HG03442 (cell line): ENCODE measurements at regions not wholly inside any gene's neighbourhood (a gene's known extent, or its start where the extent isn't known, plus 50 kb on each side); places are given as distances from the start of the nearest gene placed in this dataset.

ENCODE experiments used
- ATAC-seq: cut with Tn5 transposase; IDR thresholded peaks from one replicate; pipeline ENCODE4 v1.9.1; 2021; ENCODE audit warnings: mild to moderate bottlenecking, moderate library complexity; ENCODE audit not compliant: unreplicated experiment

DNA sequence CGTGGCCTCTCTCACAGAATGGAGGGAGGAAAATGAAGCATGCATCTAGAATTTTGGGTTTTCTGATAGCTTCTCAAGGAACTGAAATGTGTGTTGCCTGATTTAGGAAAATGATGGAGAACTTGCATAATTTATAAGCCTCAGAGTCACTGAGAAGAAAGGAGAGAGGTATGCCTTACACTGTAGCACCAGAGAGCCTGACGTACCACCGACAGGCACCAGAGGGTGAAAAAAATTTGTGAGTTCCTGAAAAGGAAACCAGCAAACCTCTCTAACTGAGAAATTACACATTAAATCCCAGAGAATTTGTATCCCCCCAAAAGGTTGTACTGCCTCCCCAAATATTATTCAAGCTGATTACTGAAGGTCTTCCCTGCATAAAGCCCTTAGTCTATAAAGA is 915.3 kb upstream of the SLITRK6 start:
- ATAC-seq, result no peak

DNA sequence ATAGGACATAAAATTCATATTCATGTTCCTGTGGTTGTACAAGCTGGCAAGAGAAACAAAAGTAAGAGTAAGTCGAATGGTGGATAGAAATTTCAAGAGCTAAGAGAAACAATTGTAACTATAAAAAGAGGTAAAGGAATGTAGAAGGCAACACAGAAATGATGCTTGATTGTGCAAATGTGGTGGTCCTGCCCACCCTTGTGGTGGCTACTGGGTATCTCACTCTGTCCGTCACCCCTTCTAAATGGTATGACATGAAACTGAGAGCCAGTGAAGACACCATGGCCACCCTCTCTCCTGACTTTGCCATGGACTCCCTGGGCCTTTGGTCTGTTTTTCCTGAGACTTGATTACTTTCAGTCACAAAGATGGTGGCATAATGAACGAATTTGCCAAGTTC is 925.9 kb upstream of the SLITRK6 start:
- ATAC-seq, result no peak

DNA sequence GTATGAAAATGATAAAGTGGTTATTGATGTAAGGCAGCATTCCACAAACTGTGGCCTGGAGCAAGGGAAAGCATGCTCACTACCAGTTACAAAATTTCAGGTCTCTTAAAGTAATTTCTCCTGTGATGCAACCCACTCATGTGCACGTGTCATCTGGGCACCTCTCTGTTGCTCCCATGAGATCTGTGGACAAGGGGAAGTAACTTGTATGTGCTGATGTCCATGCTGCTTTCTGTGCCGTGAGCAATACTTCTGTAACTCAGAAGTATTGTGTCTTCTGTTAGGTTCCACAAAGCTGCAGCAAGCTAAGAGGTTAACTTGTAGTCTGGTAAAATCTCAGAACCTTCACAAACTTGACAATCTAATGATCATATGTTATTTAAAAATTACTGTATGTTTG is 930.0 kb upstream of the SLITRK6 start:
- ATAC-seq, result no peak

DNA sequence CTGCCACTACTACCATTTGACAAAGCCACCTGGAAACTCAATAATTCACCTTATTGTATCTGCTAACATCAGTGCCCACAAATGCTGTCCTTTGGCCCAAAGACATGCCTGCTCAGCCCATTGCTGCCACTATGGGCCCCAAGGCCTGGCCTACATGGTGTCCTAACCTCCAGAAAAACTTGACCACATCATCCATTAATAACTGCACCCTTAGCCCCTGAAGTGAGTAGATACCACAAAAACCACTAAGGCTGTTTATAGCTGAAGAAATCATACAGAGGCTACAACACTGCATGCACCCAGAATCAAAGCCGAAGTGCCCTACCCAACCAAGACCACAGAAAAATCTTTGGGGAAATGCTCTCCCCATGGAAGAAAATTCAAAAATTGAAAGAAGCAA is 932.8 kb upstream of the SLITRK6 start:
- ATAC-seq, result no peak

DNA sequence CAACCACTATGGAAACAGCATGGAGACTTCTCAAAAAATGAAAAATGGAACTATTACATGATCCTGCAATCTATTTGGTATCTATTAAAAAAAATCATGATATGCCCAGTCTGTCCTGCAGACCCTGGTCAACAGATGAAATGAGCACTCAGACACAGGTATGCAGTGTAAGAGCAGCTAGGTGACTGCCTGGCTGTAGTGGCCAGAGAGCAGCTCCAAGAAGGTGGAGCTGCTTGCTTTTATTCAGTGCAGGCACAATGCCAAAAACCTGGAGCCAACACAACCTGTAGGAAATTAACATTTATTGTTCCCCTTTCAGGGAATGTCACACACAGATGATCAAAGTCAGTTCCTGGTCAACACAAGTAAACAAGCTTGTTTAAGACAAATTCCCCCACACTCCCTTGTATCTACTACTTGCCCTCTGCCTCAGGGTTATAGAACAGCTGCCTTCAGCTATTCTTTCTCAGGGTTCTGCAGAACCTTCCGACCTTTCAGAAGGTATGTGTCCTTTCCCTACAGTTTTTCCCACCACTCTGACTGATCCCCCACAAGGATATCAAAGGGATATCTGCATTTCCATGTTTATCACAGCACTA is 933.7 kb upstream of the SLITRK5 start:
- no peak for ATAC-seq

DNA sequence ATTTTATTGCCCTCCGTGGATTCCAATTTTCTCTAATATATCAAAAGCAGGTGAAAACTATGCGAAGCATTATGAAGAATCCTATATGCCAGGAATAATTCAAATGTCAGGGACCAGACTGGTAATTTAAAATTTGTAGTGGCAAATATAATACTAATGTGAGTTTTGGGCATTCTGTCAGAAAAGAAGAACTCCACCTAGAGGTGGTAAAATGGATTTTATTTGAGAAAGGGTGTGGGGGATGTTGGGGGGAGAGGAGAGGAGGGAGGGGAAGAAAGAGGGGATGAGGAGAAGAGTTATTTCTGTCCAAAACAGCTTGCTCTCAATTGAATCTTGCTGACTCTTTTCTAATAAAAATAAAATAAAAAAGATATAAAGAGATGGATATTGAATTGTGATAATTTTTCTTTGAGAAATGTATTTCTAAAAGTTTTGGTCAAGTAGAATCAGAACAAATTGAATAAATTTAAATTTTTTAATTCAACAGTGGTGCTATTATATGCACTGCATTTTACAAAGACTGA is 929.3 kb upstream of the SLITRK5 start:
- ATAC-seq, result no peak

DNA sequence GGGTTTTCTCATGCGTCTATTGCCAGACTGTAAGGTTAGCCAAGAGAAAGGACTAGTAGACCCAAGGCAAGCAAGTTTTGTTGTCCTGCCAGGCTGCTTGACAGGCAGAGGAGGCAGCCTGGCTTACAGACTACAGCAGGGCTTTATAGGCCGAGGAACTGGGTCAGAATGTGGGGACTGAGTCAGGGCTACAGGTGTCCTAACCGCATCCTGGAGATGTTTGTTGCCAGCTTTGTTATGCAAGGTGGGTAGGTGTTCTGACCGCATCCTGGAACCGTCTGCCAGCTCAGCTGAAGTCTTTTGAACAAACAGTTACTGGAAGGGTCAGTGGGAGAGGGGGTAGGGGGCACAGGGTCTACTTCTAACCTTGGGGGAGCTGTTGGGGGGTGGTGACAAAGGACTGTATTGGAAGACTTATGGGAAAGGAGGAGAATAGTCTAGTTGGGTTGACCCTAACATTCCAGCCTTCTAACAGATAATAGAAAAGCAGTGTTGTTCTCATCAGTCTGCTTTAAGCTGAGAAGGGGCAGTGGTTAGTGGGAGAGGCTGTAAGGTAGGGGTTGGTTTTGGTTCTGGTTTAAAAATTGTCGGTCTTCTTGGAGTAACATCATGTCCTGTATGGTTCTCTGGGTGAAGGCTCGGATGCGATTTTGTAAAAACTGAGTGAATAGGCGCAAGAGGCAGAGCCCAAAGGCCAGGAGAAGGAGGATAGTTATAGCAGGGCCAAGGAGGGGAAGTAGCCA is 913.8 kb upstream of the SLITRK5 start:
- ATAC-seq, result no peak

DNA sequence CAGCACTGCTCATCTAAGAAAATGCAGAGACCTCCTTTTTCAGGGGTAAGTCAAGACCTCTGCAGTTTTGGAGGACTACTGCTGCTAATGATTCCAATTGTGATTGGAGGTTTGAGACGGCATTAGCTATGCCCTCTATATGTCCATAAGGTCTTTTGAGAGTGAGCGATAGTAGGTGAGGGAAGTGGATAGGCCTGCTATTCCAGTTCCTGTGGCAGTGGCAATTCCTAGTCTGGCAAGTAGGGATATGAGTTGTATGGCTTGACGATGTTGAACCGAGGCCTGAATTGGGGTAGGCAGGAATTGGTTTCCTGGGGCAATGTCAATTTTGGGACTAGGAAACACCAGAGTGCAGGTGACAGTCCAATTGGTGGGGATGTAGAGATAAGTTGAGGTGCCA is 913.1 kb upstream of the SLITRK5 start:
- ATAC-seq, result no peak

DNA sequence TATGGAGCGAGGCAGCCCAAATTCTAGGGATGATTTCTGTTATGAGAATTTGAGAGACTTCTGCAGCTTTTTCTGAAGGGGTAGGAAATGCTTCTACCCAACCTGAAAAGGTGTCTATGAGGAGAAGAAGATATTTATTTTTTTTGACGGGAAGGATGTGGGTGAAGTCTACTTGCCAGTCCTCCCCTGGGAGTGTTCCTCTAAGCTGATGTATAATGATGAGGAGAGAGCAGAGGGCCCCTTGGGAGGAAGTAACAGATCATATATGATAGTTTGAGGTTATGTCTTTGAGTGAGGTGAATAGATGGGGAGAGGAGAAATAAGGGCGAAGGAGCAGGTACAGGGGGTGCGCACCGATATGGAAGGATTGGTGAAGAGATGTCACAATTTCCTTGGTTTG is 910.6 kb upstream of the SLITRK5 start:
- ATAC-seq, result no peak

DNA sequence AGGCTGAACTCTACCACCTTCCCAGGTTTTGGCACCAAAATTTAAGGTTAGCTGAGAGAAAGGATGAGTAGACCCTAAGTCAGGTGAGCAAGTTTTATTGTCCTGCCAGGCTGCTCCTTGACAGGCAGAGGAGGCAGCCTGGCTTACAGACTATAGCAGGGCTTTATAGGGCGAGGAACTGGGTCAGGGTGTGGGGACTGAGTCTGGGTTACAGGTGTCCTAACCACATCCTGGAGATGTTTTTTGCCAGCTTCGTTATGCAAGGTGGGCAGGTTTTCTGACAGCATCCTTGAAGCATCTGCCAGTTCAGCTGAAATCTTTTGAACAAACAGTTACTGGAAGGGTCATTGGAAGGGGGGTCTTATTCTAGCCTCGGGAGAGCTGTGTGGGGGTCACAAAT is 905.7 kb upstream of the SLITRK5 start:
- no peak for ATAC-seq

DNA sequence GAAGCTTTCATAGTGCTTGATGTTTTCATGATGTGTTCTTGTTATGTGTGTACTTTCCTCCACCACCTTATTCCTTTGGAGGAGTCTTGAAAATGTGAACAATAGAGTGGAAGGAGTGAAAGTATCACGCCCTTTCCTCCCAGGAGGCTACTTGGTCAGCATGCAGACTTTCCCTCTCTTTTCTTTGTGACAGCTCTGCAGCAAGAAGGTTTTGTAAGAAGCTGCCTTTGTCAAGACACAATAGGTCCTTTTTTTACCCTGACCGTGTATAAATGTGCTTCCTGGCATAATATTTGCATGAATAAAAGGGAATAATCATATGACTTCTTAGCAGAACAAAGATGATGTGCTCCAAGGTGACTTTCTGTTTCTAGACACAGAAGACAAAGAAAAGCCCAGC is 882.6 kb upstream of the SLITRK5 start:
- ATAC-seq, result no peak

DNA sequence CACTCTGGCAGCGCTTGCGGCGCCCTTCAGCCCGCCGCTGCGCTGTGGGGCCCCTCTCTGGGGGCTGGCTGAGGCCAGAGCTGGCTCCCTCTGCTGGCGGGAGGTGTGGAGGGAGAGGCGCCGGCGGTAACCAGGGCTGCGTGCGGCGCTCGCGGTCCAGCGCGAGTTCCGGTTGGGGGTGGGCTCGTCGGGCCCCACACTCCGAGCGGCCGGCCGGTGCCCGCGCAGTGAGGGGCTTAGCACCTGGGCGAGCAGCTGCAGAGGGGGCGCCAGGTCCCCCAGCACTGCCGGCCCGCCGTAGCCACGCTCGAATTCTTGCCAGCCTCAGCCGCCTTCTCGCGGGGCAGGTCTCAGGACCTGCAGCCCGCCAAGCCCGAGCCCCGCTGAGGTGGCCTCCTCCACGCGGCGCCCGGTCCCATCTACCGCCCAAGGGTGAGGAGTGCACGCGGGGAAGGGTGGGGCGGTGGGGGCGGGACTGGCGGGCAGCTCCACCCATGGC is 879.0 kb upstream of the SLITRK5 start:
- no peak for ATAC-seq

DNA sequence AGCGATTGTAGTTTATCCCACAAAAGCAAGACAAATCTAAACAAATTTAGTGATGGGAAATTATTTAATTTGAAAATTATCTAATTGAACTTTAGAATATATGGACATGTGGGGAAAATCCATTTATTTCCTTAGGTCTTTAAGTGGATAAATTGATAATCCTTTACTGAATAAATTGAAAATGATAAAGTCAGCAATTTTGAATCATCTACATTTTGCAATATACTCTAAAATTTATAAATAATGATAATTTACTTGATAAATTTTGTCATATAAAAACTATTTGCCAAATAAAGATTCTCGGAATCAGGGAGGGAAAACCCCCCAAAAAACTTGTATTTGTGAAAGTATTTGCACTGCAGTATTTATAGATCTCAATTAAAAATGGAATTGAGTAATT is 875.3 kb upstream of the SLITRK5 start:
- no peak for ATAC-seq

DNA sequence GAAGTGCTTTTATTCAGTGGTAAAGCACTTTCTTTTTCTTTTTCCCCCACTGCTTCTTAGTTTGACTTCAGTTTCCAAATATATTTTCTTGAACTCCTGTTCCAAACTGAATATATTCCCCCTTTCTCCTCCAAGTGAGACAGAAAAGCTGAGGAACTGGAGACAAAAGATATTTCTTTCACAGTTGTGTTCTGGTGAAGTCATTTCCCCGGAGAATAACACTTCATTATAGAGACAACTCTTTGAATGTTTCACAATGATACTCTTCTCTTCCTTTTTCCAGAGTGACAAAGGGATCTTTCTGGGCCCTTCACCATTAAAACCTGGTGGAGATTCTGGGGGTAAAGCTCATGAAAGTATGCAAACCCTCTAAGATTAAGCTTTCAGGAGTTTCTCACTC is 860.8 kb upstream of the SLITRK5 start:
- ATAC-seq, result no peak

DNA sequence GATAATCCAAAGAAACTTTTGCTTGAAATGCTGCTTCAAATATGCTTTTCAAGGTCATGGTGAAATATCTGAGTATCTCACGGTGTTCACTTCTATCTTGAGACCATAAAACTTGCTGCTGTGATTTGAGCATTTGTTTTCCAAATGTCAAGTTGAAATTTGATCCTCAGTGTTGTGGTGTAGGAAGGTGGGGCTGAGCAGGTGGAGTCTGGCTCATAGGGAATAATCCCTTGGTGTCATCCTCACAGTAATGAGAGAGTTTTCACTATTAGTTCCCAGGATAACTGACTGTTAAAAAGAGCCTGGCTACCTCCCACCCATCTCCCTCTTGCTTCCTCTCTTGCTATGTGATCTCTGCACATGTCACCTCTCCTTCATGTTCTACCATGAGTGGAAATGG is 858.0 kb upstream of the SLITRK5 start:
- no peak for ATAC-seq

DNA sequence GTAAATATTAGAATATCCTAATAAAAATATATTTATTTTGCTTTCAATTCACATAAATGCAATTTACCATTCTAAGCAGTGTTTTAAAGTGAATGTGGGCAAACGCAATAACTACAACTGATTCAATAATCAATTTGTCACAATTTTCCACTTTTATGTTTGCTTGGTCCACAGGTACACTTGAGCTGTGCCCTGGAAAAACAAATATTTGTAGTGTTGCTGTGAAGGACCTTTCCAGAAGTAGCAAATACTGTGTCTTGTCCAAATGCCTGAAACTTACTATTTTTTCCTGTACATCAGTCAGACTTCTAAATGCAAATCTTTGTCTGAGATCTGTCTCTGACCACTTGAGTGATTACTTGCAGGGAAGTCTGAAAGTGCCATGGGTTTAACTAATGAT is 845.8 kb upstream of the SLITRK5 start:
- ATAC-seq, result no peak

DNA sequence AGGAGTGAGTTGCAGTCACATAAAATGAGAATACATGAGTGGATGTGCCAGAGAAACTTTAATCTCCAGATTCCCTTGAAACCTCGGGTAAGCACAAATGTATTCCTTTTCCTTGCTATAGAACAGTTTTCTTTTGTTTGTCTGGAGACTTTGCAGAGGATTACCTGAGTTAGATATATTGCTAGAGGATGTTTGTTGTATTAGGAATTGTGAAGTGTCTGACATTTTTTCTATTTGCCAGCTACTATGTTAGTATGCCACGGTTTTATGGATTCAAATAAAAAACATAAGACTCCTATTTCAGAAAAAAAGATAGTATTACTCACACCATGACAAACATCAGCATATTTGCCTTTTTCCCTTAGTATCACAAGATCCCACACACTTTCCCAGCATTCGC is 844.9 kb upstream of the SLITRK5 start:
- no peak for ATAC-seq

DNA sequence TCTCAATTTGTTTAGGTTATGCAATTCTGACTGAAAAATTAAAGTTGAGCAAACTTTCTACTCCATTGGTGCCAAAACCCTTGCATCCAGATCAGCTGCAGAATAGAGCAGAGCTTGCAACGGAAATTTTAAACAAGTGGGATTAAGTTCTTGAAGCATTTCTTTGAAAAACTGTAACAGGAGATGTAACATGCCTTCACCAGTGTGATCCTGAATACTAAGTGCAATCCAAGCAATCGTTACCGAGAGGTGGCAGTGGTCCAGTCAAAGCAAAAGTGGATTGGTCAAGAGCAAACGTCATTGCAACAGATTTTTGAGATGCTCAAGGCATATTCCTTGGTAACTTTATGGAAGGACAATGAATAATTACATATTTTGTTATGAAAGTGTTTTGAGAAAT is 841.1 kb upstream of the SLITRK5 start:
- ATAC-seq, result no peak

DNA sequence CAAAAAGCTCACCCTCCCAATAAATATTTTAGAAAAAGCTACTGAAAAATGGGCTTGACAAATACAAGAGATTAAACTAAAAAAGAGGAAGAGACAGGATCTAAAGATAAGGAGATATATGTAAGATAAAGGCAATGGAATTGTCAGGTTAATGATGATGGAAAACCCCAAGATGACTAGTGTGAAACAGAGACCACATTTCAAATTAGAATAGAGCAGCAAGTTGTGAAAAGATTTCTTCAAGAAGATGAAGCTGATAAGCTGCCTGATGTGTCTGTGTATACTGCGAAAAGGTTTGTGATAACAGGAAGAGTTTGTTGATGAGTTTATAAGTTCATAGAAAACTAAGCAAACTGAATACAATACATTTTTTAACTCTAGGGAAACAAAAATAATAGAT is 840.1 kb upstream of the SLITRK5 start:
- ATAC-seq, result no peak

DNA sequence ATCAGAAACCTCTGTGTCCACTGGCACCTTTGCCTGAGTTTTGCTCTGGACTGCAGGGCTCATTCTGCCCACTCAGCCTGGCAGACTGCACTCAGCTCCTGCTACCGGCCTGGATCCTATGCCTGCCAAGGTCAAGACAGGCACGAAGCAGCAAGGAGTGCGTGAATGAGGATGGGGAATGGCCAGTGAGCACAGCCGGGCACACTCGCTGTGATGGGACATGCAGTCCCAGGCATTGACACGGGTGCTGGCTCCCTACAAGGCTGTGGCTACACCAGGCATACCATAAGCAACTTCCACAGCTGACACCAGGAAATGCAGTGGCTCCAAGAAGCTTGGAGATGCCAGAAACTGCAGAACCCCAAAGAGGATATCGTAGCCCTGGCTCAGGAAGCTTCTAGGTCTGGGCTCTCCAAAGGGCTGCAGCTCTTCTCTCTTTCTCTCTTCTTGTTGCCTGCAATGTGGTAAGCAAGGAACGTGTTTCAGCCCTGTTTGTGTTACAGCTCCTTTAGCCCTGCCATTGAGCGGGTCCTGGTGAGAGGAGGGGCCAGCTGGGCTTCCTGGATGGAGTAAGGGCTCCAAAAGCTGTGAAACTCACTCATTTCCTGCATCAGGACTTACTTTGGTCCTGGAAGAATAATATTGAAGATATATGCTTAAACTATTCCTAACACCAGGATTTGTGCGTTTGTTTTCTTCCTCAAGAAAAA is 832.6 kb upstream of the SLITRK5 start:
- ATAC-seq, result no peak

DNA sequence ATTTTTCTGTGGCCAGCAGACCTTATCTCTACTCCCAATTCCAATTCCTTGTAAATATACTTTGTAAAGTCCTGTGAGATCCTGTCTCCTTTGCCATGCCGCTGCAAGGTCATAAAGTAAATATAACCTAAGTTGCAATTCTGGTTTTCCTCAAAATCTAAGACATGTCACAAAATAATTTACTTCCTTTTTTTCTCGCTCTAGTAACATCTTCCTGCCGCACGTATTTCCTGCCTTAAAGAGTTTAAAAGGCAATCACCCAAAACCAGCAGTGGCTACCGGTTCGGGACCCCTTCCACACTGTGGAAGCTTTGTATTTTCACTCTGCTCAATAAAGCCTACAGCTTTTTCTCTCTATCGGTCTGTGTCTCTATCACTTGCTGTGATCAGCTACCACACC is 832.0 kb upstream of the SLITRK5 start:
- ATAC-seq, result no peak
